Natural killer cell treated with Interleukin-12 subunit alpha and Interleukin-12 subunit beta and Interleukin-15 and Interleukin-18, amount 100 ng/mL, for 72 hours (primary cell): ENCODE measurements at regions not wholly inside any gene's neighbourhood (a gene's known extent, or its start where the extent isn't known, plus 50 kb on each side); places are given as distances from the start of the nearest gene placed in this dataset.
"Not testable (repeated sequence)": the region's sequence is repeated elsewhere in the genome, so short reads cannot be mapped to it uniquely, and the experiment has no call there.

Source experiments
- ATAC-seq, 2 donors: fragments of 150-1000 bp; cut with Tn5 transposase in 1 of 2; sonication (Bioruptor Pico), chemical (Tn5 transposase) in 1 of 2; 2 replicates each; pipeline ENCODE4 v1.10.0; 2021
- DNase-seq: peaks from one replicate; pipeline ENCODE4 v3.0.0; 2022; ENCODE audit warnings: low spot score
- H3K27ac Mint-ChIP-seq, 2 donors: 1 replicate in 1 of 2; 2 replicates in 1 of 2; pipeline ENCODE4 v1.8.0; 2022; ENCODE audit warnings: mixed read lengths in 2 of 2, mild to moderate bottlenecking in 1 of 2, moderate library complexity in 1 of 2
- H3K27me3 Mint-ChIP-seq, 2 donors: 1 replicate in 1 of 2; 2 replicates in 1 of 2; pipeline ENCODE4 v1.8.0; 2022; ENCODE audit warnings: mixed read lengths in 2 of 2
- H3K36me3 Mint-ChIP-seq: one replicate; pipeline ENCODE4 v1.8.0; 2022; ENCODE audit warnings: mixed read lengths
- H3K4me1 Mint-ChIP-seq, 2 donors: 1 replicate in 1 of 2; 2 replicates in 1 of 2; pipeline ENCODE4 v1.8.0; 2022; ENCODE audit warnings: low read depth in 2 of 2, mixed read lengths in 2 of 2, mild to moderate bottlenecking in 1 of 2
- H3K4me3 Mint-ChIP-seq: one replicate; pipeline ENCODE4 v1.8.0; 2022; ENCODE audit warnings: mixed read lengths
- H3K9me3 Mint-ChIP-seq: 2 replicates; pipeline ENCODE4 v1.8.0; 2022; ENCODE audit warnings: mixed read lengths

DNA sequence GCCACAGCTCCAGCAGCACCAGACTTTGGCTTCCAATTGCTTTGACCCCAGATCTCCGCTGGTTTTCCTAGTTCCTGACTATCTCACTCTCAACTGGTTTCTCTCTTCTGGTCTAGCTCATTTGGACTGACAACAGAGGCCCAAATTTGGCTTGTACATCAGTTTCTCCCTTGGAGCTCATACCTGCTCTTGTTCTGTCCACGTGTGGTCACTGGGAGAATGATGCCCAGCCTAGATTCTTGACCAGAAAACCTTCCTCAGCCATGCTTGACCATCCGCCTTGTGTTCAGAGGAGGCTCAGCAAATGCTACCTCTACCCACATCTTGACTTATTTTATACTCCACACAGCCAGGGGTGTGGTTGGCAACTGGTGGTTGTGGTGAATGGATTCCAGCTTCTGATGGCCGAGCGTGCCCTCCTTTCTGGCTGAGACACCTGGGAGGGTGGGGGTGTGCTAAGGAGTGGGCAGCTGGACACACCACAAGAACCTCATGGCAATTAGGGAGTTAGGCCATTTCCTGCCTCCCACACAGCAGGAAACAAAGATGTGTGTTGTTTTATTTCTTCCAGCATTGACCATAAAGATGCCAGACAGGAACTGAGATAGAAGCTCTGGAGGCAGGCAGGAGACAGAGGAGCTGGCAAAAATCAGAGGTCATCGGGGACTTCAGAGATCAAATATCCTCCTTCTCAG, 93.8 kb upstream of the FAM20A start:
- H3K27ac Mint-ChIP-seq = no peak overlapping the region
- no peaks in the 10 kb centered on the region for H3K4me1 Mint-ChIP-seq
- no peak overlapping the region for H3K4me3 Mint-ChIP-seq
- H3K27me3 Mint-ChIP-seq = peaks cover 14 to 23% of the 10 kb centered on the region in 2 donors
- H3K9me3 Mint-ChIP-seq = no peaks in the 10 kb centered on the region
- no peak for DNase-seq
- ATAC-seq = no peak
- H3K36me3 Mint-ChIP-seq = no peaks in the 10 kb centered on the region

DNA sequence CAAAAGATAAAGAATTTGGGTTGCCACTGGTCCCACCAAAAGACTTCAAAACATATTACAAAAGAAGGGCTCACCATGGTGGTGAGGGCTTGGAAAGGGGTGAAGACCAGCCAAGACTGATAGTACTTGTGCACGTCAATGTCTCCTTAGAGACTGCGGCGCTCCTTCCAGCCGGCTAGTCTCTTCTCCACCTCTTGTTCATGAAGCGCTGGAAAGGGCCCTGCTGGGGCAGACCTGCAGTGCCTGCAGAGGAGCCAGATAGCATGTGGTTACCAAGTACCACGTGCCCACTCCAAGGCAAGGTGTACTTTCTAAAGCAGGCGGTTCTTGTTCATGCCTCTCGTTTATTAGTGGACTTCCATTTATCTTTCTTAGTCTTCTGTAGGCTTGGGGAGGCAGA, 92.7 kb upstream of the FAM20A start:
- H3K36me3 Mint-ChIP-seq = no peaks in the 10 kb centered on the region
- no peak for ATAC-seq

DNA sequence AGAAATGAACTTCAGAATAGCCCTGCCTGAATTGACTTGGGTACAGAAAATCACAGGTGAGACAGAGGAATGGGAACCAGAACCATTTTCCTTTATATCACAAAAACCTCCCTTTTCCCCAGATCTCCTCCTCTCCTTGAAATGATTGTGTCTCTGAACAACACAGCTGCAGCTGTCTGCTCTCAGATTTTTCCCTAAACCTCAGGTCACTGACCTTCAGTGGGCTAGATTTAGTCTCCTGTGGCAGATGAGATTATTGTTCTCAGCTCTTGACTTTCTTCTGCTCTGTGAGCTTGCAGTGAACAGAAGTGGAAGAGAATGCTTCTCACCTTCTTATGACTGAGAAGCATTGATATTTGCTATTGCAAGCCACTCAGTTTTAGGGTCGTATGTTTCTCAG, 92.3 kb upstream of the FAM20A start:
- H3K27ac Mint-ChIP-seq = no peak overlapping the region
- no peaks in the 10 kb centered on the region for H3K36me3 Mint-ChIP-seq
- ATAC-seq (no peak), DNase-seq (no peak)
- H3K27me3 Mint-ChIP-seq = peaks cover 17 to 24% of the 10 kb centered on the region in 2 donors
- H3K9me3 Mint-ChIP-seq = no peaks in the 10 kb centered on the region
- H3K4me3 Mint-ChIP-seq = no peak overlapping the region
- H3K4me1 Mint-ChIP-seq = no peaks in the 10 kb centered on the region

More for the DNA sequence above, 92.7 kb upstream of the FAM20A start:
- peaks cover 14 to 23% of the 10 kb centered on the region in 2 donors for H3K27me3 Mint-ChIP-seq
- no peaks in the 10 kb centered on the region for H3K4me1 Mint-ChIP-seq
- no peak overlapping the region for H3K27ac Mint-ChIP-seq
- no peak for DNase-seq
- no peak overlapping the region for H3K4me3 Mint-ChIP-seq
- no peaks in the 10 kb centered on the region for H3K9me3 Mint-ChIP-seq

DNA sequence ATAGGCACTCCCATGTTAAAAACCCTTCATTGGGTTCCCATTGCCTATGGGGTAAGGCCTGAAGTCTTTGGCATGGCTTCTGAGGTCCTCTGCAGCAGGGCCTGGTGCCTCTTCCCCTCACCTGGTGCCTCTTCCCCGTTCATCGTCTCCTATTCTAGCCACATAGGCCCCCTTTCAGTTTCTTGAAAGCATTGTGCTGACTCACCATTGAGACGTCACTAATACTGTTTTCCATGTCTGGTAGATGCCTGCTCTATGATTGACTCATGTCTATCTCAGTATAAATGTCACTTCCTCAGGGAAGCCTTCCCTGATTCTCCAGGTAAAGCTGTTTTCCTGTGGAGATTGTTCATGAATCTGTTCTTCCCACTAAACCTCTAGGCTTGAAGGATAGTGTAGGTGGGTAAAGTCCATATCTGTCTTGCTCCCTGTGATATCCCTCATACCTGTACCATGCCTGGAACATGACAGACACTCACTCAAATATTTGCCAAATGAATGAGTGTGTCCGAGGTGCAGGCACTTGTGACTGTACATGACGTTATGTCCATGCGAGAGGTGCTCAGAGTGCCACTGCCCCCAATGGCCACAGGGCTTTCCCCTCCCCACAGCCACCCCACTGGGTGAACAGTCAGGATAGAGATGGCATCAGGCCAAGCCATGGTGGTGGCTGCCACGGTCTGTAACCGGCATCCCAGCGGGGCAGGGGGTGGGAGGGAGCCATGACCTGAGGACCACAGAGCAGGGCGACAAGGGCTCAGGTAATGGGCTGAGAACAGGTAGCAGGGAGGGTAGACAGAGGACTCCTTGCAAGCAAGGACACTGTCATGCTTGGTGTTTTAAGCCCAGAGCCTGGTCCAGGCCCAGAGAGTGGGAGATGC, 85.2 kb upstream of the FAM20A start:
- peak in 1 of 2 donors; percentile 29 for ATAC-seq
- DNase-seq = no peak
- H3K4me3 Mint-ChIP-seq = no peak overlapping the region
- no peaks in the 10 kb centered on the region for H3K9me3 Mint-ChIP-seq
- H3K27me3 Mint-ChIP-seq = peaks cover 24 to 47% of the 10 kb centered on the region in 2 donors
- no peak overlapping the region for H3K27ac Mint-ChIP-seq
- no peaks in the 10 kb centered on the region for H3K36me3 Mint-ChIP-seq
- no peaks in the 10 kb centered on the region for H3K4me1 Mint-ChIP-seq

DNA sequence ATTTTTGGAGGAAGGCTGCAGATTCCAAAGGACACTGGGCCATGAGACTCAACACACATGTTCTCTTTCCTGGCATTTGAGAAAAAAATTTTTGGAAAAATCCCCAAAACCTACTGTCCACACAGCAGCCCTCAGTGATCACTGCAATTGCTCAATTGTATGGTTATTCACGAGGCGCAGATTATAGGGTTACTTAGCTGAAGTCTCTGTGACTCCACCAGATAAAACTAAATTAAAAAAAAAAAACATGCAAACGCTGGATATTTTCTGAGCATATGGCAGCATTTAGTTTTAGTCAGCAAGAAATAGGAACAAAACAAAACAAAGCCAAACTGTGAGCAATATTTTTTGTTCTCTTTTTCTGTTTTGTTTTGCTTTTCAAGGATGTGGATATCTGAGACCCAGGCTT, 83.8 kb upstream of the FAM20A start:
- H3K27me3 Mint-ChIP-seq = peaks cover 31 to 46% of the 10 kb centered on the region in 2 donors
- ATAC-seq (no peak), DNase-seq (no peak)
- H3K9me3 Mint-ChIP-seq = no peaks in the 10 kb centered on the region
- H3K36me3 Mint-ChIP-seq = no peaks in the 10 kb centered on the region
- no peaks in the 10 kb centered on the region for H3K4me1 Mint-ChIP-seq
- no peak overlapping the region for H3K4me3 Mint-ChIP-seq
- H3K27ac Mint-ChIP-seq = no peak overlapping the region

DNA sequence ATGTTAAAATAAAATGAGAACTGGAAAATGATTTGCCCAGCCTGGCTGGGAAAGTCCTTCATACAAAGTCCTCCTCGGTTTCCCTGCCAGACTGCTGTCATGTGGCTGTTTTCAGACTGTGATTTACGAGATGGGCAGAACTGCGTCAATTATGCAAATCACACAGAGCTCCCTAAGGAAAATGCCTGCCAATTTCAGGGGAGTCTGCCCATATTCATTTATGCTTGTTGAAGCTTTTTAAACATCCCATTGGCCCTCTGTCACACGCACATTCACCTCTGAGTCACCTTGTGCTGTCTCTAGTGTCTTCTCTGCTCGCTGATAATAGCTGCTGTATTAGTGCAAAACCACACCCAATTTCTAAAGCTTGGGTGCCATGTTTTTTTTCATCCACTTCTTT, 81.7 kb upstream of the FAM20A start:
- Mint-ChIP-seq H3K9me3 (no peaks in the 10 kb centered on the region), H3K4me3 (no peak overlapping the region), H3K4me1 (no peaks in the 10 kb centered on the region), H3K27me3 (peaks cover 30 to 38% of the 10 kb centered on the region in 2 donors), H3K27ac (no peak overlapping the region), H3K36me3 (no peaks in the 10 kb centered on the region)
- ATAC-seq (no peak), DNase-seq (no peak)

DNA sequence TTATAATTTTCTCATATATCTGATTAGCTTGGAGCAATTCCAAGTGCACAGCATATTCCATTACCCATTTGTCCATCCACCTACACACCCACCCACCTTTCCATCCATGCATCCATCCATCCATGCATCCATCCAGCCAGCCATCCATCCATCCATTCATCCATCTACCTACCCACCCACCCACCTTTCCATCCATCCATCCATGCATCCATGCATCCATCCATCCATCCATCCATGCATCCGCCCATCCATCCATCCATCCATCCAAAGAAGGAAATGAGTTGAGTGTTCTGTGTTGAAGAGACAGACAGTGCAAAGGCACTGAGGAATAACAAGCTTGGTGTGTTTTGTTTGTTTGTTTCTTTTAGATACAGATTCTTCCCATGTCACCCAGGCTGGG, 78.7 kb upstream of the FAM20A start:
- DNase-seq (no peak), ATAC-seq (no peak)
- H3K36me3 Mint-ChIP-seq = no peaks in the 10 kb centered on the region
- H3K27ac Mint-ChIP-seq = no peak overlapping the region
- no peak overlapping the region for H3K4me3 Mint-ChIP-seq
- peaks cover 31 to 34% of the 10 kb centered on the region in 2 donors for H3K27me3 Mint-ChIP-seq
- H3K9me3 Mint-ChIP-seq = no peaks in the 10 kb centered on the region
- H3K4me1 Mint-ChIP-seq = no peaks in the 10 kb centered on the region

DNA sequence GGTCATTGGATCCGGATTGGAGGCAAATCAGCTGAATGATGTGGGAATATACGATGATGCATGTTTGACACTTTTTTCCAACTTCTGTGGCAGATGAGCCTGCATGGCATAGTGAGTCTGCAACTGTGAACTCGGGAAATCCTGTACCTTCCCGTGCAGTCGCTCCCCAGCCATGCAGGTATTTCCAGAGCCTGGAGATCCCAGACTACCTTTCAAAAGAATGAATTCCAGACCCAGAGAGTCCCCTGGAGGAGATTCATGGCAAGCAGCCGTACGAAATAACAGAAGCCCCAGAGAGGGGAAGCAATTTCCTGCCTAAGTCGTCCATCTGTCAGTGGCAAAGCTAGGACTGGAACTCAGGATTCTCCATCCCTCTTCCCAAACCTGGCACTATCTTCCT, 75.7 kb upstream of the FAM20A start:
- Mint-ChIP-seq H3K27ac (no peak overlapping the region), H3K27me3 (peaks cover 20 to 23% of the 10 kb centered on the region in 2 donors), H3K9me3 (no peaks in the 10 kb centered on the region), H3K36me3 (no peaks in the 10 kb centered on the region), H3K4me3 (no peak overlapping the region), H3K4me1 (no peaks in the 10 kb centered on the region)
- ATAC-seq (no peak), DNase-seq (no peak)

DNA sequence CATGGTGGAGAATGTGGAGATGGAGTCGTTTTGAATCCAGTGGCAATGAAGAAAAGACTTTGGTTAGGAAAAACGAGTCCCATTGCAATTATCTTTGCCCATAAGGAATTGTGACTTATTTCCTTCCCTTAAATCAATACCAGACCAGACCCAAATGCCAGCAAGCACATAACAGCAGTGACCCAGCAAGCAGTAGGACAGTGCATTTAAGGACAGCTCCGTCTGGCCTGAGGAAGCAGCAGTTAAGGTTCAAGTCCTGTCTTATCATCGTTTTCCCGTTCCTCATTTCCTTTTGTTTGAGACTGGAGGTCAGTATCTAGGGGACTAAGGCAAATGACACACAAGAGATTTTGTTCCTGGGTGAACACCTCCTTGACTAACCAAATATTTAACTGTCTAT, 74.6 kb upstream of the FAM20A start:
- Mint-ChIP-seq H3K4me3 (no peak overlapping the region), H3K27ac (no peak overlapping the region)

DNA sequence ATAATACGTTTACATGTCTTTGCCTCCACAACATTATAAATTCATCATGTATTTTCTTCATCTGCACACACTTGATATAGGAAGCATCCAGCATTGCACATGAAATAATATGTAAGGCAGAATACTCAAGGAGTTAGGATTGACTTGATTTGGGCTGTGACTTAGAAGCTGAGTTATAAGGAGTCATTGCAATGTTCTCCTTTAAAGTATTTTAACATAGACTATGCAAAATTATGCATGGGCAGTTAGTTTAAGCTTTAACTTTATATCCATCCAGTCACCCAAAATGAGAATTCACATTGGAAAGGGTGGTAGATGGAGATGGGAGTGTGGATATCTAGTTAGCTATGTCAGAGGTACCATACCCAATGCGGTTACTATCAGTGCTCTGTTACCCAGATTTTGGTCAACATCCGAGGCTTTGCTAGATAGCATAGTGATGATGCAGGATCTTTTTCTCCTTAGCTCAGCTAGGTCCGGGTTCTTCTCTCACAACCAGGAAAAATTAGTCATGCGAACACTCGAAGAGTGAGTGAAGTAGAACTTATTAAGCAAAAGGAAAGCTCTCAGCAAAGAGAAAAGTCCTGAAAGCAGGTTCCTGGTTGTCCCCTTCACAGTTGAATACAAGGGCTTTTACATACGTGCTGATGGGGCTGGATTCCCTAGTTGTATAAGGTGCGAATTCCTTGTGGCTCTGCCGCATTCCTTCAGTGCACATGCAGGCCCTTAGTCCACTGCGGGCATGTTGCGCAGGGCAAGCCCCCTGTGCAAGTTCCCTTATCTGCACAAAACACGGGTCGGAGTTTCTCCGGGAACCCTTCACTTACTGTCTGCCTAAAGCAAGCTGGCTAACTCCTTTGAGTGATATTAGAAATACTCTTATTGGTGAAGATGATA, 73.1 kb upstream of the FAM20A start:
- Mint-ChIP-seq H3K36me3 (no peaks in the 10 kb centered on the region), H3K4me3 (no peak overlapping the region)

More for the DNA sequence above, 74.6 kb upstream of the FAM20A start:
- DNase-seq (no peak), ATAC-seq (no peak)
- no peaks in the 10 kb centered on the region for H3K36me3 Mint-ChIP-seq
- peaks cover 18 to 23% of the 10 kb centered on the region in 2 donors for H3K27me3 Mint-ChIP-seq
- no peaks in the 10 kb centered on the region for H3K4me1 Mint-ChIP-seq
- H3K9me3 Mint-ChIP-seq = no peaks in the 10 kb centered on the region

DNA sequence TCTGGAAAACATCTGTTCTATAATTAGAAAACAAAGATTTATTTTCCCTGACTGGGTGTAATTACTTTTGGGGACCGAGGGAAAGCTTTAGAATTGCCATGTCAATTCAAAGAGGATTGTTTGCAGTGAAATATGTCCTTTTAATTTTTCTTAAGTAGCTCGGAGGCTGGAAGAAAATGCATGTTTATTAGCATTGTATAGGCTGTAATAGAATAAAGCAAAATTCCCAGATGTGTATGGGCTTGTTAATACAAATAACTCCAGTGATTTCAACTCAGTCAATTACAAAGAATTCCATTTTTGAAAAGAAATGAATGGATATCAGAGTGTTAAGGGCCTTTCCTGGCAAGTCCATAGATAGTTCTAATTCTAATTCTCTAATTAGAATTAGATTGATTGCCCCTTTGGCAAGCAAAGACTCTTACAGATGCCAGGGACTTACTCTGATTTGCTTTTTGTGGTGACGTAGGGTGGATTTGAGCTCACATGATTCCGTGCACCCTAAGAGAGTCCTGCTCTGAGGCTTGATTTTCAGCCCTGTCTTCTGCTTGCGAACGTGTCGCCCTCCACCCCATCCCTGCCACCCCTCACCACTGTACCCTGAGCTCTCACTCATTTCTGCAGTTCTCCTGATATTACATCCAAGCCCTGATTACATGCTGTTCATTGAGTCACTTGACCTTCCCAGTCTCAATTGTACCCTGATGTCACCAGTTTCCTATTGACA, 70.0 kb upstream of the FAM20A start:
- Mint-ChIP-seq H3K27ac (no peak overlapping the region), H3K9me3 (no peaks in the 10 kb centered on the region), H3K4me1 (no peaks in the 10 kb centered on the region), H3K27me3 (peaks cover 33 to 52% of the 10 kb centered on the region in 2 donors), H3K4me3 (no peak overlapping the region), H3K36me3 (no peaks in the 10 kb centered on the region)
- no peak for ATAC-seq
- DNase-seq = no peak

More for the DNA sequence above, 73.1 kb upstream of the FAM20A start:
- no peak for DNase-seq
- no peak for ATAC-seq
- Mint-ChIP-seq H3K4me1 (no peaks in the 10 kb centered on the region), H3K27me3 (peaks cover 20 to 25% of the 10 kb centered on the region in 2 donors), H3K9me3 (no peaks in the 10 kb centered on the region), H3K27ac (no peak overlapping the region)

DNA sequence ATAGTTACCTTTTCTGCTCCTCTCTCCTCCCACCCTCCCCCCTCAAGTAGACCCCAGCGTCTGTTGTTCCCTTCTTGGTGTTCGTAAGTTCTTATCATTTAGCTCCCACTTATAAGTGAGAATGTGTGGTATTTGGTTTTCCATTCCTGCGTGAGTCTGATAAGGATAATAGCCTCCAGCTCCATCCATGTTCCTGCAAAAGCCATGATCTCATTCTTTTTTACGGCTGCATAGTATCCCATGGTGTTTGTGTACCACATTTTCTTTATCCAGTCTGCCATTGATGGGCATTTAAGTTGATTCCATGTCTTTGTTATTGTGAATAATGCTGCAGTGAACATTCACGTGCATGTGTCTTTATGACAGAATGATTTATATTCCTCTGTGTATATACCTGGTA, 65.3 kb upstream of the FAM20A start:
- H3K27me3 Mint-ChIP-seq = peaks cover 36 to 63% of the 10 kb centered on the region in 2 donors
- not testable (repeated sequence) for ATAC-seq, DNase-seq, H3K4me3 Mint-ChIP-seq, H3K4me1 Mint-ChIP-seq, H3K27ac Mint-ChIP-seq, H3K9me3 Mint-ChIP-seq, H3K36me3 Mint-ChIP-seq

DNA sequence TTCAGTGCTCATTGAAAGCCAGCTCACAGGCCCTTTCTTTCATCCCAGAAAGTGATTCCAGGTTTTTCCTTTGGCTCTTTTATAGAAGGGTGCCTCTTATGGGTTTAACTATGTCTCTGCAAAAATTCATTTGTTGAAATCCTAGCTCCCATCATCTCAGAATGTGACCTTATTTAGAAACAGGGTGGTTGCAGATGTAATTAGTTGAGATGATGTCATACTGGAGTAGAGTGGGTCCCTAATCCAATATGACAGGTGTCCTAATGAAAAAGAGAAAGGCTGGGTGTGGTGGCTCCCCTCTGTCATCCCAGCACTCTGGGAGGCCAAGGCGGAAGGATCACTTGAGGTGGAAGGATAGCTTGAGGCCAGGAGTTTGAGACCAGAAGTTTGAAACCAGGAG, 64.2 kb upstream of the FAM20A start:
- H3K27me3 Mint-ChIP-seq = peaks cover 38 to 71% of the 10 kb centered on the region in 2 donors
- no peak overlapping the region for H3K4me3 Mint-ChIP-seq
- H3K36me3 Mint-ChIP-seq = no peaks in the 10 kb centered on the region
- DNase-seq = no peak
- H3K4me1 Mint-ChIP-seq = no peaks in the 10 kb centered on the region
- no peaks in the 10 kb centered on the region for H3K9me3 Mint-ChIP-seq
- H3K27ac Mint-ChIP-seq = no peak overlapping the region
- no peak for ATAC-seq
